Trophoblast cell (in vitro differentiated cells and primary cell): ENCODE measurements at regions not wholly inside any gene's neighbourhood (a gene's known extent, or its start where the extent isn't known, plus 50 kb on each side); places are given as distances from the start of the nearest gene placed in this dataset.

Experiments used
- DNase-seq, 2 donors: peaks; one replicate each; pipeline ENCODE4 v3.0.0-alpha.2; 2016
- H2AFZ ChIP-seq: 2 replicates; pipeline ENCODE4 v1.6.1; 2013; ENCODE audit warnings: low read length, moderate library complexity, mild to moderate bottlenecking; ENCODE audit not compliant: insufficient read depth, poor library complexity
- H2AK5ac ChIP-seq: 2 replicates; pipeline ENCODE4 v1.6.1; 2013; ENCODE audit warnings: mild to moderate bottlenecking, low read length
- H2BK120ac ChIP-seq: 2 replicates; pipeline ENCODE4 v1.6.1; 2013; ENCODE audit warnings: low read length, mild to moderate bottlenecking, moderate library complexity; ENCODE audit not compliant: insufficient read depth, poor library complexity
- H2BK12ac ChIP-seq: 2 replicates; pipeline ENCODE4 v1.6.1; 2013; ENCODE audit warnings: mild to moderate bottlenecking, low read length, moderate library complexity
- H2BK5ac ChIP-seq: 2 replicates; pipeline ENCODE4 v1.6.1; 2013; ENCODE audit warnings: low read length, low read depth, moderate library complexity, mild to moderate bottlenecking; ENCODE audit not compliant: poor library complexity
- H3K14ac ChIP-seq: 2 replicates; pipeline ENCODE4 v1.6.1; 2013; ENCODE audit warnings: mild to moderate bottlenecking, low read length
- H3K18ac ChIP-seq: 2 replicates; pipeline ENCODE4 v1.6.1; 2013; ENCODE audit warnings: mild to moderate bottlenecking, low read length
- H3K23ac ChIP-seq: 2 replicates; pipeline ENCODE4 v1.6.1; 2013; ENCODE audit warnings: low read length
- H3K27ac ChIP-seq: 2 replicates; pipeline ENCODE4 v1.5.1; 2013; ENCODE audit warnings: low read depth, mild to moderate bottlenecking, inconsistent platforms, low read length, moderate library complexity
- H3K27me3 ChIP-seq: 2 replicates; pipeline ENCODE4 v1.6.1; 2013; ENCODE audit warnings: inconsistent platforms, mild to moderate bottlenecking, low read length, moderate library complexity; ENCODE audit not compliant: insufficient read depth
- H3K36me3 ChIP-seq, 2 experiments: 1 replicate in 1 of 2; 2 replicates in 1 of 2; pipeline ENCODE4 v1.6.1; 2013; ENCODE audit warnings: low read length in 2 of 2, mild to moderate bottlenecking in 2 of 2, moderate library complexity in 1 of 2; ENCODE audit not compliant: insufficient read depth in 2 of 2, control insufficient read depth in 1 of 2
- H3K4ac ChIP-seq: 2 replicates; pipeline ENCODE4 v1.6.1; 2013; ENCODE audit warnings: low read depth, mild to moderate bottlenecking, low read length, moderate library complexity
- H3K4me1 ChIP-seq, 2 experiments: 1 replicate in 1 of 2; 2 replicates in 1 of 2; pipeline ENCODE4 v1.6.1; 2013; ENCODE audit warnings: low read length in 2 of 2, mild to moderate bottlenecking in 2 of 2, moderate library complexity in 1 of 2; ENCODE audit not compliant: insufficient read depth in 2 of 2, control insufficient read depth in 1 of 2
- H3K4me2 ChIP-seq: 2 replicates; pipeline ENCODE4 v1.6.1; 2013; ENCODE audit warnings: inconsistent platforms, mild to moderate bottlenecking, low read length, moderate library complexity
- H3K4me3 ChIP-seq: 2 replicates; pipeline ENCODE4 v1.5.1; 2013; ENCODE audit warnings: mild to moderate bottlenecking, low read depth, low read length, inconsistent platforms
- H3K79me1 ChIP-seq: one replicate; pipeline ENCODE4 v1.6.1; 2013; ENCODE audit warnings: low read length
- H3K79me2 ChIP-seq: 2 replicates; pipeline ENCODE4 v1.6.1; 2013; ENCODE audit warnings: low read length, mild to moderate bottlenecking; ENCODE audit not compliant: control insufficient read depth, insufficient read depth, poor library complexity
- H3K9ac ChIP-seq: 2 replicates; pipeline ENCODE4 v1.6.1; 2013; ENCODE audit warnings: mild to moderate bottlenecking, low read length
- H3K9me3 ChIP-seq: 2 replicates; pipeline ENCODE4 v1.6.1; 2013; ENCODE audit warnings: low read depth, mild to moderate bottlenecking, control low read depth, inconsistent platforms, low read length; ENCODE audit not compliant: insufficient read depth
- H4K12ac ChIP-seq: 2 replicates; pipeline ENCODE4 v1.6.1; 2013; ENCODE audit warnings: low read depth, mild to moderate bottlenecking, low read length, moderate library complexity
- H4K8ac ChIP-seq: 2 replicates; pipeline ENCODE4 v1.6.1; 2013; ENCODE audit warnings: low read depth, mild to moderate bottlenecking, low read length, moderate library complexity
- H4K91ac ChIP-seq: one replicate; pipeline ENCODE4 v1.6.1; 2013; ENCODE audit warnings: low read depth, mild to moderate bottlenecking, low read length, moderate library complexity
- WGBS: extraction: QIAGEN DNeasy Blood & Tissue Kit; methylation state at CpG from one replicate; pipeline ENCODE4 v1.1.7; 2013; ENCODE audit warnings: missing lambda C conversion rate; ENCODE audit not compliant: insufficient read length, insufficient coverage; ENCODE audit errors: extremely low coverage; 5-methylcytosine and 5-hydroxymethylcytosine counted together

GRCh38 chr9:73617586-73617985 lies 465.9 kb downstream of the ANXA1 start:
- H2BK12ac ChIP-seq, result no peak overlapping the region
- H3K9ac ChIP-seq, result no peak overlapping the region
- no peak overlapping the region for H4K12ac ChIP-seq
- H3K14ac ChIP-seq, result no peak overlapping the region
- no peaks in the 10 kb centered on the region for H3K79me2 ChIP-seq
- no peak overlapping the region for H2AK5ac ChIP-seq
- no peak overlapping the region for H2BK5ac ChIP-seq
- no peaks in the 10 kb centered on the region for H3K27me3 ChIP-seq
- no peak overlapping the region for H3K18ac ChIP-seq
- H3K79me1 ChIP-seq, result no peaks in the 10 kb centered on the region
- H3K4me3 ChIP-seq, result no peak overlapping the region
- no peak overlapping the region for H3K4ac ChIP-seq
- H4K91ac ChIP-seq, result no peak overlapping the region
- WGBS, result no CpG with 5 or more reads among the region's 4 CpGs
- H3K4me2 ChIP-seq, result no peak overlapping the region
- H4K8ac ChIP-seq, result no peak overlapping the region
- H3K36me3 ChIP-seq, result no peaks in the 10 kb centered on the region
- no peak overlapping the region for H3K27ac ChIP-seq
- no peak overlapping the region for H2BK120ac ChIP-seq
- H3K23ac ChIP-seq, result no peak overlapping the region
- no peaks in the 10 kb centered on the region for H3K9me3 ChIP-seq
- DNase-seq, result no peak
- H3K4me1 ChIP-seq, result no peaks in the 10 kb centered on the region
- no peak overlapping the region for H2AFZ ChIP-seq

DNA sequence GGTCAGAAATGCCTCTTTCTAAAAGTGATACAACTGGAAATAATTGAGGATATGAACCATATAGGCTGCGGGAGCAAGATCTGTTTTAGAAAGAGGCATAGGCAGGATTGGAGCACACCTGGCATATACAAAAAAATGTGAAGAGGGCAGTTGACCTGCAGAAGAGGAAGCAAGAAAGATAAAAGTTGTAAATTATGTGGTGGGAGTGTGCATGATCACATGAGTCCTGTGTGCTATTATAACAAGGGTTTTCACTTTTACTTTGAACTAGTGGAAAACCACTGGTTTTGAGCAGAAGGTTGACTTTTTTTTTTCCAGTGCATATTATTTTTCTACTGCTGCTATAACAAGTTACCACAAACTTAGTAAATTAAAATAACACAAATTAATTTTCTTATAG lies 489.3 kb downstream of the ANXA1 start:
- H3K4me2 ChIP-seq, result no peak overlapping the region
- no peak overlapping the region for H3K18ac ChIP-seq

DNA sequence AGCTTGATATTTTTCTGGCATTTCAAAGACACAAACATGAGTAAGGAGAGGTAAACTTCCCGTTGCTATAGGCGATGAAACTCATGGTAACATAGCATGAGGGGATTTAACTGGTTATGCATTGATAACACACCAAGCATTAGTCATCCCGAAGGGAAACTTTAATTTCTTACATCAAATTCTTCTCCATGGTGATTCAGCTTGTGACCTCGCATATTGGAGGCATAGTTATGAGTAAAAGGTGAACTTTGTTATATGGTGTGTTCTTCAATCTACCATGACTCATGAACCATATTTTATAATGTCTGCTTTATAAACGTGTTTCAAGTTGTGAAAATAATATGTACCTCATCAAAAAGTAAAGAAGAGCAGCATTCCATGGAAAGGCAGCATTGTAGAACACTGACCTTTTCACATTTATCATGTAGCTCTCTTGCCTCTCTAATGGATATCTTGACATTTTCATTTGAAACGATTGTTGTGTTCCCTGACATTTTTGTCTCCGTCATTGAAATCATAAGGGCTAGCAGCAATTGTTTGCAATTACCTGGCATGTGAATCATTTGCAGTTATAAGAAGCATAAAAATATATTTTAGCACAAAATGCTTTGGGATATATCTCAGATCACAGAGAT lies 491.8 kb downstream of the ANXA1 start:
- H2BK5ac ChIP-seq, result no peak overlapping the region
- no peak overlapping the region for H4K12ac ChIP-seq
- no peak overlapping the region for H3K23ac ChIP-seq
- no peak overlapping the region for H3K4me3 ChIP-seq
- H3K27me3 ChIP-seq, result no peaks in the 10 kb centered on the region
- no peak overlapping the region for H3K18ac ChIP-seq
- WGBS, result no CpG with 5 or more reads among the region's 7 CpGs
- no peak overlapping the region for H2AFZ ChIP-seq
- no peak overlapping the region for H2AK5ac ChIP-seq
- H3K9me3 ChIP-seq, result no peaks in the 10 kb centered on the region
- no peaks in the 10 kb centered on the region for H3K36me3 ChIP-seq
- no peak overlapping the region for H4K8ac ChIP-seq
- H2BK120ac ChIP-seq, result no peak overlapping the region
- no peak overlapping the region for H3K4ac ChIP-seq
- DNase-seq, result no peak
- H3K79me2 ChIP-seq, result no peaks in the 10 kb centered on the region
- H3K9ac ChIP-seq, result no peak overlapping the region
- H3K27ac ChIP-seq, result no peak overlapping the region
- H4K91ac ChIP-seq, result no peak overlapping the region
- no peaks in the 10 kb centered on the region for H3K79me1 ChIP-seq
- H2BK12ac ChIP-seq, result no peak overlapping the region
- H3K14ac ChIP-seq, result no peak overlapping the region
- H3K4me1 ChIP-seq, result no peaks in the 10 kb centered on the region
- no peak overlapping the region for H3K4me2 ChIP-seq

More for the DNA sequence above, 489.3 kb downstream of the ANXA1 start:
- H3K9ac ChIP-seq, result no peak overlapping the region
- no peak overlapping the region for H3K4ac ChIP-seq
- H3K23ac ChIP-seq, result no peak overlapping the region
- H4K8ac ChIP-seq, result no peak overlapping the region
- no peak overlapping the region for H2BK12ac ChIP-seq
- H4K12ac ChIP-seq, result no peak overlapping the region
- DNase-seq, result no peak
- H3K27me3 ChIP-seq, result no peaks in the 10 kb centered on the region
- H3K9me3 ChIP-seq, result no peaks in the 10 kb centered on the region
- no peak overlapping the region for H2AK5ac ChIP-seq
- H3K4me1 ChIP-seq, result no peaks in the 10 kb centered on the region
- no peak overlapping the region for H2AFZ ChIP-seq
- H3K4me3 ChIP-seq, result no peak overlapping the region
- WGBS, result no CpG with 5 or more reads among the region's 1 CpG
- no peaks in the 10 kb centered on the region for H3K36me3 ChIP-seq
- H2BK5ac ChIP-seq, result no peak overlapping the region
- no peaks in the 10 kb centered on the region for H3K79me1 ChIP-seq
- no peak overlapping the region for H2BK120ac ChIP-seq
- no peak overlapping the region for H3K14ac ChIP-seq
- no peak overlapping the region for H3K27ac ChIP-seq
- no peaks in the 10 kb centered on the region for H3K79me2 ChIP-seq
- H4K91ac ChIP-seq, result no peak overlapping the region

DNA sequence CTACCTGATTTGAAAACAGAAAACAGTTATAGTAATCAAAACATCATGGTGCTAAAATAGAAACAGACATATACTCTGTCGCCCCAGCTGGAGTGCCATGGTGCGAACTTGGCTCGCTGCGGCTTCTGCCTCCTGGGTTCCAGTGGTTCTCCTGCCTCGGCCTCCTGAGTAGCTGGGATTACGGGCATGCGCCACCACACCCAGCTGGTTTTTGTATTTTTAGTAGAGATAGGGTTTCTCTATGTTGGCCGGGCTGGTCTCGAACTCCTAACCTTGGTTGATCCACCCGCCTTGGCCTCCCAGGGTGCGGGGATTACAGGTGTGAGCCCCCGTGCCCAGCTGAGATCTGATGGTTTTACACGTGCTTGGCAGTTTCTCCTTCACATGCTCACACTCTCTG lies 495.9 kb downstream of the ANXA1 start:
- Histone ChIP-seq H2BK5ac (no peak overlapping the region), H4K91ac (no peak overlapping the region), H2BK12ac (no peak overlapping the region), H3K36me3 (no peaks in the 10 kb centered on the region), H3K4me3 (no peak overlapping the region), H2BK120ac (no peak overlapping the region), H3K14ac (no peak overlapping the region), H3K23ac (no peak overlapping the region), H2AFZ (no peak overlapping the region), H3K4ac (no peak overlapping the region), H3K9ac (no peak overlapping the region), H4K12ac (no peak overlapping the region), H3K4me1 (no peaks in the 10 kb centered on the region), H3K9me3 (peaks cover 4% of the 10 kb centered on the region), H3K79me2 (no peaks in the 10 kb centered on the region), H3K27ac (no peak overlapping the region), H3K27me3 (no peaks in the 10 kb centered on the region), H4K8ac (no peak overlapping the region), H3K79me1 (no peaks in the 10 kb centered on the region), H3K18ac (no peak overlapping the region), H2AK5ac (no peak overlapping the region), H3K4me2 (no peak overlapping the region)
- WGBS, result no CpG with 5 or more reads among the region's 13 CpGs
- no peak for DNase-seq
